HUES6 (cell line): ENCODE measurements at regions not wholly inside any gene's neighbourhood (a gene's known extent, or its start where the extent isn't known, plus 50 kb on each side); places are given as distances from the start of the nearest gene placed in this dataset.

Experiments
- H3K27ac ChIP-seq: 2 replicates; pipeline ENCODE4 v1.7.0; 2013; ENCODE audit warnings: low read depth, mild to moderate bottlenecking, low read length, inconsistent platforms
- H3K27me3 ChIP-seq: 2 replicates; pipeline ENCODE4 v1.6.1; 2013; ENCODE audit warnings: low read length; ENCODE audit not compliant: control insufficient read depth, insufficient read depth
- H3K36me3 ChIP-seq: 2 replicates; pipeline ENCODE4 v1.6.1; 2013; ENCODE audit warnings: low read length; ENCODE audit not compliant: control insufficient read depth, insufficient read depth
- H3K4me1 ChIP-seq: 2 replicates; pipeline ENCODE4 v1.6.1; 2013; ENCODE audit warnings: low read length; ENCODE audit not compliant: control insufficient read depth, insufficient read depth
- H3K4me3 ChIP-seq: 2 replicates; pipeline ENCODE4 v1.5.1; 2013; ENCODE audit warnings: low read depth, low read length
- H3K9ac ChIP-seq: one replicate; pipeline ENCODE4 v1.6.1; 2013; ENCODE audit warnings: mild to moderate bottlenecking, low read length
- H3K9me3 ChIP-seq: 2 replicates; pipeline ENCODE4 v1.6.1; 2013; ENCODE audit warnings: low read depth, low read length; ENCODE audit not compliant: control insufficient read depth, insufficient read depth

GRCh38 chr5:74173241-74173640 is 467.3 kb downstream of the ENC1 start:
- H3K4me3 ChIP-seq = no peak overlapping the region
- no peaks in the 10 kb centered on the region for H3K27me3 ChIP-seq
- H3K4me1 ChIP-seq = peaks cover 6% of the 10 kb centered on the region; the same call in 1 of the 2 replicates
- no peak overlapping the region; the same call in 1 of the 2 replicates for H3K27ac ChIP-seq
- no peaks in the 10 kb centered on the region for H3K9me3 ChIP-seq
- no peaks in the 10 kb centered on the region for H3K36me3 ChIP-seq
- H3K9ac ChIP-seq = no peak overlapping the region

- no peak overlapping the region for H3K9ac ChIP-seq
- no peak overlapping the region for H3K4me3 ChIP-seq
- H3K27ac ChIP-seq = no peak overlapping the region
- H3K27me3 ChIP-seq = no peaks in the 10 kb centered on the region
- peaks cover 6% of the 10 kb centered on the region; the same call in 1 of the 2 replicates for H3K4me1 ChIP-seq
- H3K36me3 ChIP-seq = no peaks in the 10 kb centered on the region
- H3K9me3 ChIP-seq = no peaks in the 10 kb centered on the region
Observed at GRCh38 chr5:74169701-74170100, 470.8 kb downstream of the ENC1 start.

- H3K4me3 ChIP-seq = no peak overlapping the region
- no peak overlapping the region for H3K9ac ChIP-seq
- no peaks in the 10 kb centered on the region for H3K4me1 ChIP-seq
- no peak overlapping the region for H3K27ac ChIP-seq
- no peaks in the 10 kb centered on the region for H3K36me3 ChIP-seq
- H3K9me3 ChIP-seq = no peaks in the 10 kb centered on the region
- no peaks in the 10 kb centered on the region for H3K27me3 ChIP-seq
Observed at GRCh38 chr5:74167930-74168315, 472.6 kb downstream of the ENC1 start.

DNA sequence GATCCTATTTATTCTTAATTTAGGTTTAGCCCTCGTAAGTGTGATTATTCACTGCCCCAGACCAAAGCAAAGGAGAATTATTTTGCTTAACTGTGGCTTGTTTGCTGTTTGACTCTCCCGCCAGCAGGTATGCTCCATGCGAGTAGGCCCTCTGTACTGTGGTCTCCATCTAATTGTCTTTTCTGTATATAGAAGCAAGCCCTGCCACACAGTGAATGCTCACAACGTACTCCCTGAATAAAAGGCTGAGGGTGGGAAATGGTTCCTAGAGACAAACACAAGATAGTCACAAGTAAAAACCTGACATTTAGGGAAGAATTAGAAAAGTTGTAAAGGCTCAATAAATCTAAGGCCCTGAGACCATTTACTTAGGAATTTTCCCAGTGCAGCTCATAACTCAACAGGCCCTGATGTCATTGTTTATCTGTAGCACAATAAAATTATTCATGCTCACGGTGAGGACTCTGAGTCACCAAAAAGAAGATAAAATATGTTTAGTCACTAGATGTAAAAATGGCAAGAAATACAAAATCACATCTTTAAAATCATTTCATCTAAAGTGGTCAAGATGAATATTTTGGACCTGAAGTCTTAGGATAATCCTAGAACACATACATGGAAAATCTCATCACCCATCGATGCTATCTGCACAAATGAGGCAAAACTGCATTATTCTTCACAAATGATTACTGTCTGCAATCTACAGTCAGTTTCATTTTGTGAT is 473.2 kb downstream of the ENC1 start:
- Histone ChIP-seq H3K4me1 (no peaks in the 10 kb centered on the region), H3K36me3 (no peaks in the 10 kb centered on the region), H3K4me3 (no peak overlapping the region), H3K27me3 (no peaks in the 10 kb centered on the region), H3K9me3 (no peaks in the 10 kb centered on the region), H3K27ac (no peak overlapping the region), H3K9ac (no peak overlapping the region)

- no peaks in the 10 kb centered on the region for H3K36me3 ChIP-seq
- H3K9ac ChIP-seq = no peak overlapping the region
- no peaks in the 10 kb centered on the region for H3K4me1 ChIP-seq
- no peaks in the 10 kb centered on the region for H3K27me3 ChIP-seq
- no peak overlapping the region for H3K27ac ChIP-seq
- H3K9me3 ChIP-seq = no peaks in the 10 kb centered on the region
- no peak overlapping the region for H3K4me3 ChIP-seq
Observed at GRCh38 chr5:74166064-74166463, 474.5 kb downstream of the ENC1 start.

- no peak overlapping the region for H3K4me3 ChIP-seq
- no peaks in the 10 kb centered on the region for H3K27me3 ChIP-seq
- H3K36me3 ChIP-seq = no peaks in the 10 kb centered on the region
- H3K27ac ChIP-seq = no peak overlapping the region
- no peaks in the 10 kb centered on the region for H3K9me3 ChIP-seq
- H3K4me1 ChIP-seq = no peaks in the 10 kb centered on the region
- H3K9ac ChIP-seq = no peak overlapping the region
Observed at GRCh38 chr5:74164725-74165235, 475.7 kb downstream of the ENC1 start.

- H3K4me1 ChIP-seq = no peaks in the 10 kb centered on the region
- H3K4me3 ChIP-seq = no peak overlapping the region
- no peaks in the 10 kb centered on the region for H3K9me3 ChIP-seq
- H3K9ac ChIP-seq = no peak overlapping the region
- no peak overlapping the region for H3K27ac ChIP-seq
- H3K36me3 ChIP-seq = no peaks in the 10 kb centered on the region
- H3K27me3 ChIP-seq = no peaks in the 10 kb centered on the region
Observed at GRCh38 chr5:74162524-74162923, 478.0 kb downstream of the ENC1 start.

- Histone ChIP-seq H3K9me3 (no peaks in the 10 kb centered on the region), H3K9ac (no peak overlapping the region), H3K27me3 (no peaks in the 10 kb centered on the region), H3K36me3 (no peaks in the 10 kb centered on the region), H3K27ac (no peak overlapping the region), H3K4me1 (no peaks in the 10 kb centered on the region), H3K4me3 (no peak overlapping the region)
Observed at GRCh38 chr5:74161170-74161569, 479.4 kb downstream of the ENC1 start.

DNA sequence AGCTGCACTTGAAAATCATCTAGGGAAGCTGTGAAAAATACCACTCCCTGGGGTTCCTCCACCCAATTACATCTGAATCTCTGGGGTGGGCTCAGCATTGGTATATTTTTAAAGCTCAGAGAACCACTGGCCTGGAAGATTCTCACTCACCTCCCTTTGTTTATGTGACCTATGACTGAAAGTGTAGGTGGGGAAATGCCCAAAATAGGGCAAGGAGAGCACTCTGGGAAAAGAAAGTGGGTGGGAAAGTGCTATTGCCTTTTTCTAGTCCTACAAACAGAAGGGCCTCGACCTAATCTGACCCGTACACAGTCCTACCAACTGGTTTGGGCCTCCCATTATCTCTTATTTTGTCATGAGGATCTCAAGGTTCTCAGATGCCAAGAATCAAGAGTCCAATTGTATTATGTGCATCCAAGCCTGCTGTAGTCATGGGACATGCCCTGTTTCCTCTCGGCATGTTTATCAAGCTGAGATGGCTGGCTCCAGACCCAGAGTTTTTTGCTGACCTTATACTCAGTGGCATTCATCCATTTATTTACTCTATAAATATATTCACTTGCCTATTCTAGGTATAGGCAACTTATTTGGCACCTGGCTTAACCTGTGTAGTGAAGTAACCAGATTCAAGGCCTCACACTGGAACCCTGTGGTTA is 483.7 kb downstream of the ENC1 start:
- Histone ChIP-seq H3K4me1 (no peaks in the 10 kb centered on the region), H3K36me3 (no peaks in the 10 kb centered on the region), H3K9me3 (no peaks in the 10 kb centered on the region), H3K9ac (no peak overlapping the region), H3K27ac (no peak overlapping the region), H3K27me3 (no peaks in the 10 kb centered on the region), H3K4me3 (no peak overlapping the region)

DNA sequence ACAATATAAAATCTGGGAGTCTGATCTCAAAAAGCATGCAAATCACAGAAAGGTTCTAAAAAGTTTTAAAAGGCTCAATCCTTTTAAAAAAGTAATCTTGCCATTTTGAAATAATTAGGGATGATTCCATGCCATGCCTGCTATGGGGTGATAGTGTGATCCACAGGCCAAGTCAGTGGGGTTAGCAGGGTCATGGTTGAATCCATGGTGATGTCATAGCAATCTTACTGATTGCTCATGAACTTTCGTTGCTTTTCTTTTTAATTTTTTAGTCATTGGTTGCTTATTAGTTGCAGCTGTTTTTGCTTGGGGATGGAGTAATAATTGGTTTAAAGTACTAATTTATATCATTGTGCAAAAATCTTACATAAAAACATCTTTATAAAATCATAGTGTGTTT is 485.0 kb downstream of the ENC1 start:
- Histone ChIP-seq H3K27ac (no peak overlapping the region), H3K9ac (no peak overlapping the region), H3K36me3 (no peaks in the 10 kb centered on the region), H3K4me3 (no peak overlapping the region), H3K9me3 (no peaks in the 10 kb centered on the region), H3K27me3 (no peaks in the 10 kb centered on the region), H3K4me1 (no peaks in the 10 kb centered on the region)

DNA sequence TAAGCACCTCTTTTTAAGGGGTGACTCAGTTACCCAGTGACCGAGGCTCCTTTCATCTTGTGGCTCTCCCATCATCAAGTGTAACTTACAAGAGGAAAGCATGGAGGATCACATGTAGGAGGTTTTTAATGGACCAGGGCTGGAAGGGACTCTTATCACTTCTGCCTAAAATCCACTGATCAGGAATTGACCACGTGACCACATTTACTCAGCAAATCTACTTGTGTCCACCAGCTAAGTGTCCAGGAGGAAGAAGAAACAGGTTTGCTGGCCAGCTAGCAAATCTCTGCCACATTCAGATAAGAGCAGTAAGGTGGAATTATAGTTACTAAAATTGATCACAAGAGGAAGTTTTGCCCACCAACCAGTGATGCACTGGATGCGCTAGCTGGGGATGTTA is 486.0 kb downstream of the ENC1 start:
- no peak overlapping the region for H3K9ac ChIP-seq
- no peaks in the 10 kb centered on the region for H3K4me1 ChIP-seq
- no peak overlapping the region for H3K27ac ChIP-seq
- no peaks in the 10 kb centered on the region for H3K27me3 ChIP-seq
- H3K4me3 ChIP-seq = no peak overlapping the region
- H3K36me3 ChIP-seq = no peaks in the 10 kb centered on the region
- no peaks in the 10 kb centered on the region for H3K9me3 ChIP-seq
